ENCODE measurements at regions not wholly inside any gene's neighbourhood (a gene's known extent, or its start where the extent isn't known, plus 50 kb on each side); places are given as distances from the start of the nearest gene placed in this dataset.

DNA sequence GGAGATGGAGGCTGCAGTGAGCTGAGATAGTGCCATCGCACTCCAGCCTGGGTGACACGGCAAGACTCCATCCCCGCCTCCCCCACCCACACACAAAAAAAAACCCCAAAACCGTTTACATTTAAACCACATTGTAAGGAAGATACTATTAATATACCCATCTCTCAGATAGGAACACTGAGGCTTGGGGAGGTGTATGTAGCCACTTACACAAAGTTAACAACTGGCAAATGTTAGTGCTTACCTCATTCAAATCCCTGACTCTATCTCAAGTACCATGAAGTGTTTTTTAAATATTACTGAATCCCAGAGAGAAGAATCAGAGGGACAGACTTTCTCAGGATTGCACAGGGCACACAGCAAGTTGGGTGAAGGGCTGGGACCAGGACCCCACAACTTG lies 164.5 kb downstream of the MIAT start:
- ChIA-PET POLR2A (ENCODE audit: partially characterized antibody) (no interaction called here), CTCF (ENCODE audit: partially characterized antibody) (no interaction called here)
- intact Hi-C loops (cut with micrococcal nuclease) = no loop called here

DNA sequence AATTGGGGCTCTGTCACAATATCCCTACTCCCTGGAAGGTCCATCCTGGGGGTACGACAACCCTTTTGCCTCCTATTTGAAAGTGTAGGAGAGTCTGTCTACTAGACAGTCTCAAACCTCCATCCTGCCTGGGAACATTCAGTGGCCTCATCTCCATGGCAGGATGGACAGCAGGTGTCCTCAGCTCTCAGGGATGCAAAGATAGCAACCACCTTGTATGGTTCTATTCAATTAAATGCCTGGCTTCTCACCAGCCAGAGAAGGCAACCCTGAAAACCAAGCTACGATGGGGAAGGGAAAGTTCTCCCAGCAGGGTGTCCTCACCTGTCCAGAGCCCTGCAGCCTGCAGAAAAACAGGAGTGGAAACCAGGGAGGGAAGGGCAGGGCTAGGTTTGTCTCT lies 164.9 kb downstream of the MIAT start:
- Histone ChIP-seq H3K36me3 (ENCODE audit: insufficient read depth, low read length) (no peaks in the 10 kb centered on the region), H3K27me3 (ENCODE audit: insufficient read depth, low read length) (no peaks in the 10 kb centered on the region), H3K4me3 (ENCODE audit: low read length in 2 of 2) (no peak overlapping the region), H3K27ac (ENCODE audit: low read depth, low read length) (no peak overlapping the region), H3K9me3 (ENCODE audit: control insufficient read depth in 1 of 2, low read length in 2 of 2) (no peaks in the 10 kb centered on the region), H3K4me1 (ENCODE audit: insufficient read depth, low read length) (no peaks in the 10 kb centered on the region)
- Mint-ChIP-seq H3K4me3 (no peak overlapping the region), H3K27ac (no peak overlapping the region), H3K36me3 (peaks cover 10 to 23% of the 10 kb centered on the region in 2 donors), H3K9me3 (peaks cover 2 to 17% (median 11%) of the 10 kb centered on the region in 8 donors), H3K27me3 (no peaks in the 10 kb centered on the region), H3K4me1 (no peaks in the 10 kb centered on the region)
- ChIA-PET POLR2A (ENCODE audit: partially characterized antibody) (no interaction called here), CTCF (ENCODE audit: partially characterized antibody) (no interaction called here)
- intact Hi-C loops (cut with micrococcal nuclease) = no loop called here
- DNase-seq = no peak

More for the DNA sequence above, 164.5 kb downstream of the MIAT start:
- Mint-ChIP-seq H3K27ac (no peak overlapping the region), H3K27me3 (no peaks in the 10 kb centered on the region), H3K4me3 (no peak overlapping the region), H3K9me3 (peaks cover 2 to 20% (median 15%) of the 10 kb centered on the region in 8 donors), H3K36me3 (peaks cover 15 to 28% of the 10 kb centered on the region in 2 donors), H3K4me1 (no peaks in the 10 kb centered on the region)
- no peaks in the 10 kb centered on the region for H3K4me1 ChIP-seq (ENCODE audit: insufficient read depth, low read length)
- no peak for DNase-seq
- H3K4me3 ChIP-seq (ENCODE audit: low read length in 2 of 2) = no peak overlapping the region
- H3K27me3 ChIP-seq (ENCODE audit: insufficient read depth, low read length) = no peaks in the 10 kb centered on the region
- no peak overlapping the region for H3K27ac ChIP-seq (ENCODE audit: low read depth, low read length)
- H3K36me3 ChIP-seq (ENCODE audit: insufficient read depth, low read length) = no peaks in the 10 kb centered on the region
- no peaks in the 10 kb centered on the region for H3K9me3 ChIP-seq (ENCODE audit: control insufficient read depth in 1 of 2, low read length in 2 of 2)

DNA sequence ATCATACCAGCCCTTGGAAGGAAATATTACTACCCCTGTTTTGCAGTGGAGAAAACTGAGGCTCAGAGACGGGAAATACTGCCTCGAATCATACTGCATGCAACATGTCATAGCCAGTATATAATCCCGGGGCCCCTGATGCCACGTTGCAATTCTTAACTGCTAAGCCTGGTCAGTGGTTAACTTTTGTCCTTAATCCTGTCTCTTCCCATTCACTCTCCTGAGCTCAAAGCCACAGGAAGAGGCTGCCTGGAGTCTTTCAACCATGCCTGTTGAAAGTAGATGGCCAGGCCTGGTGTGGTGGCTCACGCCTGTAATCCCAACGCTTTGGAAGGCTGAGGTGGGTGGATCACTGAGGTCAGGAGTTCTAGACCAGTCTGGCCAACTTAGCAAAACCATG lies 166.6 kb downstream of the MIAT start:
- CTCF ChIA-PET (ENCODE audit: partially characterized antibody) = no interaction called here
- H3K27ac ChIP-seq (ENCODE audit: low read depth, low read length) = no peak overlapping the region
- no peak for DNase-seq
- POLR2A ChIA-PET (ENCODE audit: partially characterized antibody) = no interaction called here
- intact Hi-C loops (cut with micrococcal nuclease) = no loop called here
- no peaks in the 10 kb centered on the region for H3K9me3 ChIP-seq (ENCODE audit: control insufficient read depth in 1 of 2, low read length in 2 of 2)
- Mint-ChIP-seq H3K36me3 (peaks cover 2 to 8% of the 10 kb centered on the region in 2 donors), H3K4me3 (no peak overlapping the region), H3K27me3 (no peaks in the 10 kb centered on the region), H3K27ac (no peak overlapping the region), H3K4me1 (no peaks in the 10 kb centered on the region), H3K9me3 (peaks cover 0 to under 1% (median 0%) of the 10 kb centered on the region in 8 donors)
- no peaks in the 10 kb centered on the region for H3K4me1 ChIP-seq (ENCODE audit: insufficient read depth, low read length)
- H3K4me3 ChIP-seq (ENCODE audit: low read length in 2 of 2) = no peak overlapping the region
- H3K27me3 ChIP-seq (ENCODE audit: insufficient read depth, low read length) = no peaks in the 10 kb centered on the region
- H3K36me3 ChIP-seq (ENCODE audit: insufficient read depth, low read length) = no peaks in the 10 kb centered on the region

DNA sequence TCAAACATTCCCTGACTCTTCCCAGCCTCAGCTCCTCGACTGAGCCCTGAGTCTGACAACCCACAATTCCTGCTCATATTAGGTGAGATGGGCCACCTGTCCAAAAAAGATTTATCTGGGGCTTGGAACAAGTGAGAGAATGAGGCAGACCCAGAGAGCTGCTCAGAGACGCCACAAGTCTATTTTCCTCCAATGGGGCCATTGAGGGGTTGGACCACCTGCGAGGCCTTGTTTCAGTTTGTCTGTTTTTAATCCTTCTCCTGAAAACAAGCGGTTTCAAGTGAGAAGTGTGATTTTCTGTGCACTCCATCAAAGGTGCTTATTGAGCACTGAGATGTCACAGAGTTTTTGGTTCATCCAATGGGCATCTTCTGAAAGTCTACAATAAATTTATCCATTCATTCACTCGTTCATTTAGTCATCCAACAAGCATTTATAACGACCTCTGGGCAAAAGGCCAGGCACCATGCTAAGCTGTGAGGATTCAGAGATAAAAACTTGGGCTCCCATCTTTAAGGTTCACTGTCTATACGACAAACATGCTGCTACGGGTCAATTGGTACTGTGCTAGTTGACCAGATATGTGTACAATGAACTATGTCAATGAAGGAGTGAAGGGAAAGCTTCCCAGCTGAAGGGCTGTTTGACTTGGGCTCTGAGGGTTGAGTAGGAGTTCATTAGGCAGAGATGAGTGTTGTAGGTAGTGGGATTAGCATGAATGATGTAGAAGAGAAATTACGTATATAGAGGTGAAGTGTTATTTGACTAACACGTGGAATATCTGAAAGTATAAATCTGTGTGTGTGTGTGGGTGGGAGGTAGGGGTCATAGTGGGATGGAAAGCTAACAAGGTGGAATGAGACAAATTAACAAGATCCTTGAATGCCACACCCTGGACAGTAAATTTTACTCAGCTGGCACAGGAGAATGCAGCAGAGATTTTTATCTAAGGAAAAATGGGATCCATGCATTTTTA lies 168.9 kb downstream of the MIAT start:
- POLR2A ChIA-PET (ENCODE audit: partially characterized antibody) = no interaction called here
- Mint-ChIP-seq H3K36me3 (peaks cover 0 to 4% of the 10 kb centered on the region in 2 donors), H3K27me3 (no peaks in the 10 kb centered on the region), H3K4me3 (no peak overlapping the region), H3K4me1 (no peaks in the 10 kb centered on the region), H3K27ac (peak overlapping the region in 2 of 7 donors; percentile 6 to 24), H3K9me3 (no peaks in the 10 kb centered on the region)
- Histone ChIP-seq H3K4me1 (ENCODE audit: insufficient read depth, low read length) (no peaks in the 10 kb centered on the region), H3K27me3 (ENCODE audit: insufficient read depth, low read length) (no peaks in the 10 kb centered on the region), H3K27ac (ENCODE audit: low read depth, low read length) (no peak overlapping the region), H3K36me3 (ENCODE audit: insufficient read depth, low read length) (no peaks in the 10 kb centered on the region), H3K9me3 (ENCODE audit: control insufficient read depth in 1 of 2, low read length in 2 of 2) (no peaks in the 10 kb centered on the region), H3K4me3 (ENCODE audit: low read length in 2 of 2) (no peak overlapping the region)
- intact Hi-C loops (cut with micrococcal nuclease) = no loop called here
- DNase-seq = no peak
- CTCF ChIA-PET (ENCODE audit: partially characterized antibody) = no interaction called here

DNA sequence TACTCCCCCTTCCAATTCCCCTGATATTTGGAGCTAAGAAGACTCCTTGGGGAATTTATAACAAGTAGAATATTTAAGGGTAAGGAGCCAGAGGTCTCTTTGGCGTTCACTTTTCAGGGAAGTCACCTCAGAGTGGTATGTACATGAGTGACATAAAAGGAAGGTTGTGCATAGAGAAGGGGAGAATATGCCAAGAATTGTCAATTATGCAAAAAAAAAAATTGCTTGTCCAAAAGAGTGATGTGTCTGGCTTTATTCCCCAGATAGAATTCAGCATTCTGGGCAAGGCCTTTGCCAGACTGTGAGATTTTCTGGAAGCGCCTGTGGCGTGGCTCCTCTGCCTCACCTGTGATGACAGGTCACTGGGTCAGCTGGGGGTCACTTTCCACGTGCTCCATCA lies 170.2 kb downstream of the MIAT start:
- H3K4me1 Mint-ChIP-seq = no peaks in the 10 kb centered on the region
- no peaks in the 10 kb centered on the region for H3K9me3 Mint-ChIP-seq
- no peak overlapping the region for H3K4me3 Mint-ChIP-seq
- peaks cover 0 to 6% of the 10 kb centered on the region in 2 donors for H3K36me3 Mint-ChIP-seq
- DNase-seq = no peak
- Histone ChIP-seq H3K4me1 (ENCODE audit: insufficient read depth, low read length) (no peaks in the 10 kb centered on the region), H3K27ac (ENCODE audit: low read depth, low read length) (no peak overlapping the region), H3K4me3 (ENCODE audit: low read length in 2 of 2) (no peak overlapping the region), H3K36me3 (ENCODE audit: insufficient read depth, low read length) (no peaks in the 10 kb centered on the region), H3K9me3 (ENCODE audit: control insufficient read depth in 1 of 2, low read length in 2 of 2) (no peaks in the 10 kb centered on the region), H3K27me3 (ENCODE audit: insufficient read depth, low read length) (no peaks in the 10 kb centered on the region)
- intact Hi-C loops (cut with micrococcal nuclease) = no loop called here
- H3K27me3 Mint-ChIP-seq = no peaks in the 10 kb centered on the region
- CTCF ChIA-PET (ENCODE audit: partially characterized antibody) = interaction anchor here (1.3 kb wide), 1 partner anchor 9 kb away, joined by 5 read pairs; no protein-coding TSS in a partner anchor
- no peak overlapping the region for H3K27ac Mint-ChIP-seq
- POLR2A ChIA-PET (ENCODE audit: partially characterized antibody) = no interaction called here

DNA sequence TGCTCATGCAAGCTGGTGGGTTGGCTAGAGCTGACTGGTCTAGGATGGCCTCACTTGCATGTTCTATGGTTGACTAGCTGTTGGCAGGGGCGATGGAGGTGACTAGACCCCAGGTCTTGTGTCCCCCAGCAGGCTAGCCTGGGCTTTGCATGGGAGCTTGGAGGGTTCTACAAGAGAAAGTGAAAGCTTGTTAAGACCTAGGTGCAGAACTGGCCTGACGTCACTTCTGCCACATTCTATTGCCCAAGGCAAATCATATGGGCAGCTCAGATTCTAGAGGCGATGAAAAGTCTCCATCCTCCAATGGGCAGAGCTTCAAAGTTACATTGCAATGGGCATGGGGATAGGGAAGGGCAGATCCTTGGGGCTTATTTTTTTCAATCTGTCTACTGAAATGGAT lies 170.9 kb downstream of the MIAT start:
- H3K27me3 Mint-ChIP-seq = no peaks in the 10 kb centered on the region
- H3K36me3 Mint-ChIP-seq = peaks cover 0 to 10% of the 10 kb centered on the region in 2 donors
- no peak overlapping the region for H3K27ac Mint-ChIP-seq
- Histone ChIP-seq H3K27me3 (ENCODE audit: insufficient read depth, low read length) (no peaks in the 10 kb centered on the region), H3K36me3 (ENCODE audit: insufficient read depth, low read length) (no peaks in the 10 kb centered on the region), H3K4me3 (ENCODE audit: low read length in 2 of 2) (no peak overlapping the region), H3K9me3 (ENCODE audit: control insufficient read depth in 1 of 2, low read length in 2 of 2) (no peaks in the 10 kb centered on the region), H3K4me1 (ENCODE audit: insufficient read depth, low read length) (no peaks in the 10 kb centered on the region), H3K27ac (ENCODE audit: low read depth, low read length) (no peak overlapping the region)
- ChIA-PET POLR2A (ENCODE audit: partially characterized antibody) (no interaction called here), CTCF (ENCODE audit: partially characterized antibody) (interaction anchor here (1.3 kb wide), 1 partner anchor 8 kb away, joined by 5 read pairs; no protein-coding TSS in a partner anchor)
- no peaks in the 10 kb centered on the region for H3K4me1 Mint-ChIP-seq
- intact Hi-C loops (cut with micrococcal nuclease) = no loop called here
- H3K9me3 Mint-ChIP-seq = no peaks in the 10 kb centered on the region
- H3K4me3 Mint-ChIP-seq = no peak overlapping the region
- DNase-seq = no peak

DNA sequence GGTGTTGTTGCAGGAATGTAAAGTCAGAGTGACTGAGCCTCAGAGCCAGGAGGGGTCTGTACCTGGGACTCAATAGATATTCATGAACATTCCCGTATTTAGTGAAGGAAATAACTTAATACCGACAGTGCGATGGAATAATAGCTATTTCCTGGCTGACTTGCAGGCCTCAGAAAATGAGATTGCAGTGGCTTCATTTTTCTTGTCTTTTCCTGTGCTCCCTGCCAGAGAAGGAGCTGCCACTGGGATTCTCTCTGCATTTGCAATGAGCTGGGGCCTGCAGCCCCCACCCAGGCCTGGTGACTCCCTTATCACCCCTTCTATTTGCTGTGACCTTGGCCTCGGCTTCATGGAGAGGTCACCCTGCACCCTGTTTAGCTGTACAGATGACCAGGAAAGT lies 173.4 kb downstream of the MIAT start:
- CTCF ChIA-PET (ENCODE audit: partially characterized antibody) = no interaction called here
- no peak overlapping the region for H3K27ac ChIP-seq (ENCODE audit: low read depth, low read length)
- no peak overlapping the region for H3K4me3 Mint-ChIP-seq
- H3K4me3 ChIP-seq (ENCODE audit: low read length in 2 of 2) = no peak overlapping the region
- no peaks in the 10 kb centered on the region for H3K36me3 ChIP-seq (ENCODE audit: insufficient read depth, low read length)
- intact Hi-C loops (cut with micrococcal nuclease) = no loop called here
- no peaks in the 10 kb centered on the region for H3K9me3 ChIP-seq (ENCODE audit: control insufficient read depth in 1 of 2, low read length in 2 of 2)
- no peaks in the 10 kb centered on the region for H3K27me3 ChIP-seq (ENCODE audit: insufficient read depth, low read length)
- no peak overlapping the region for H3K27ac Mint-ChIP-seq
- peaks cover 0 to 6% of the 10 kb centered on the region in 2 donors for H3K36me3 Mint-ChIP-seq
- H3K27me3 Mint-ChIP-seq = no peaks in the 10 kb centered on the region
- no peak for DNase-seq
- no peaks in the 10 kb centered on the region for H3K9me3 Mint-ChIP-seq
- POLR2A ChIA-PET (ENCODE audit: partially characterized antibody) = no interaction called here
- H3K4me1 ChIP-seq (ENCODE audit: insufficient read depth, low read length) = no peaks in the 10 kb centered on the region
- H3K4me1 Mint-ChIP-seq = no peaks in the 10 kb centered on the region

Data from CD4-positive, alpha-beta memory T cell (primary cell).